Gastroesophageal sphincter (tissue), 3 donors: ENCODE measurements at regions not wholly inside any gene's neighbourhood (a gene's known extent, or its start where the extent isn't known, plus 50 kb on each side); places are given as distances from the start of the nearest gene placed in this dataset.

ENCODE experiments used
- POLR2A ChIP-seq, 2 donors: fragments of 450-650 bp; IDR thresholded peaks; one replicate each; pipeline ENCODE4 v1.6.1; 2017; ENCODE audit warnings: antibody characterized with exemption in 2 of 2, mild to moderate bottlenecking in 2 of 2, moderate library complexity in 1 of 2
- POLR2AphosphoS5 ChIP-seq: sonication (generic); formaldehyde crosslinking; IDR thresholded peaks from one replicate; pipeline ENCODE4 v1.6.1; 2017; ENCODE audit warnings: antibody characterized with exemption
- TF ChIP-seq, protein P1 (sequence below), 4 experiments: fragments of 200-600 bp in 2 of 4; fragments of 450-650 bp in 2 of 4; sonication (generic) in 1 of 4; IDR thresholded peaks; one replicate each; pipeline ENCODE4 v1.5.1; 2017 to 2019; ENCODE audit warnings: antibody characterized with exemption in 4 of 4, mild to moderate bottlenecking in 2 of 4, moderate library complexity in 2 of 4

DNA sequence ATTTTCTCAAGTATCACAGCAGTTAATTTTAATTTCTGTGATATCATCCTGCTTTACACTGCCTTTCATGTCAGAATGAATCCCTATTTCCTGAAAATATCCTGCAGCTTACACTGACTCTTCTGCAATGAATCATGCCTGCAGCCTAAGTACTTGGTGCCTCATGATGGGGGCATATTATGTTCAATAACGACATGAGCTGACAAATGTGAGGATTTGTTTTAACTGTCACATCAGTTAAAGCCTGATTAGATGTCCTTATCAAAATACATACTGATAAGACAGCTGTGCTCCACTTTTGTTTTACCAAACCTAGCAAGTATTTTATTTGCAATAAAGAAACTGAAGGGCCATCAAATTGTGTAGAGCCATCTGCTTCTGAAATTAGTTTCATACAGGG is 359.9 kb upstream of the AGA start:
- TF ChIP-seq, protein P1, sequence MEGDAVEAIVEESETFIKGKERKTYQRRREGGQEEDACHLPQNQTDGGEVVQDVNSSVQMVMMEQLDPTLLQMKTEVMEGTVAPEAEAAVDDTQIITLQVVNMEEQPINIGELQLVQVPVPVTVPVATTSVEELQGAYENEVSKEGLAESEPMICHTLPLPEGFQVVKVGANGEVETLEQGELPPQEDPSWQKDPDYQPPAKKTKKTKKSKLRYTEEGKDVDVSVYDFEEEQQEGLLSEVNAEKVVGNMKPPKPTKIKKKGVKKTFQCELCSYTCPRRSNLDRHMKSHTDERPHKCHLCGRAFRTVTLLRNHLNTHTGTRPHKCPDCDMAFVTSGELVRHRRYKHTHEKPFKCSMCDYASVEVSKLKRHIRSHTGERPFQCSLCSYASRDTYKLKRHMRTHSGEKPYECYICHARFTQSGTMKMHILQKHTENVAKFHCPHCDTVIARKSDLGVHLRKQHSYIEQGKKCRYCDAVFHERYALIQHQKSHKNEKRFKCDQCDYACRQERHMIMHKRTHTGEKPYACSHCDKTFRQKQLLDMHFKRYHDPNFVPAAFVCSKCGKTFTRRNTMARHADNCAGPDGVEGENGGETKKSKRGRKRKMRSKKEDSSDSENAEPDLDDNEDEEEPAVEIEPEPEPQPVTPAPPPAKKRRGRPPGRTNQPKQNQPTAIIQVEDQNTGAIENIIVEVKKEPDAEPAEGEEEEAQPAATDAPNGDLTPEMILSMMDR (IDR thresholded peaks at IDR 0.05) = no peak
- no peak for TF ChIP-seq POLR2AphosphoS5
- no peak for TF ChIP-seq POLR2A (IDR thresholded peaks at IDR 0.05)
